ENCODE measurements at regions not wholly inside any gene's neighbourhood (a gene's known extent, or its start where the extent isn't known, plus 50 kb on each side); places are given as distances from the start of the nearest gene placed in this dataset.

GRCh38 chr1:4965346-4966075 is 311.1 kb downstream of the AJAP1 start:
- intact Hi-C loops (cut with DNase I): no loop called here
- TF ChIP-seq, protein P1, sequence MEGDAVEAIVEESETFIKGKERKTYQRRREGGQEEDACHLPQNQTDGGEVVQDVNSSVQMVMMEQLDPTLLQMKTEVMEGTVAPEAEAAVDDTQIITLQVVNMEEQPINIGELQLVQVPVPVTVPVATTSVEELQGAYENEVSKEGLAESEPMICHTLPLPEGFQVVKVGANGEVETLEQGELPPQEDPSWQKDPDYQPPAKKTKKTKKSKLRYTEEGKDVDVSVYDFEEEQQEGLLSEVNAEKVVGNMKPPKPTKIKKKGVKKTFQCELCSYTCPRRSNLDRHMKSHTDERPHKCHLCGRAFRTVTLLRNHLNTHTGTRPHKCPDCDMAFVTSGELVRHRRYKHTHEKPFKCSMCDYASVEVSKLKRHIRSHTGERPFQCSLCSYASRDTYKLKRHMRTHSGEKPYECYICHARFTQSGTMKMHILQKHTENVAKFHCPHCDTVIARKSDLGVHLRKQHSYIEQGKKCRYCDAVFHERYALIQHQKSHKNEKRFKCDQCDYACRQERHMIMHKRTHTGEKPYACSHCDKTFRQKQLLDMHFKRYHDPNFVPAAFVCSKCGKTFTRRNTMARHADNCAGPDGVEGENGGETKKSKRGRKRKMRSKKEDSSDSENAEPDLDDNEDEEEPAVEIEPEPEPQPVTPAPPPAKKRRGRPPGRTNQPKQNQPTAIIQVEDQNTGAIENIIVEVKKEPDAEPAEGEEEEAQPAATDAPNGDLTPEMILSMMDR (IDR thresholded peaks at IDR 0.05): no peak
- no peak for TF ChIP-seq POLR2A (IDR thresholded peaks at IDR 0.05)
- Histone ChIP-seq H3K4me1 (no peaks in the 10 kb centered on the region), H3K36me3 (replicated peaks in 1 of 2; ENCODE audit: insufficient read depth in 1 of 2, low read depth in 2 of 2) (no peaks in the 10 kb centered on the region), H3K9me3 (no peaks in the 10 kb centered on the region), H3K27ac (no peak overlapping the region), H3K4me3 (no peak overlapping the region), H3K27me3 (no peaks in the 10 kb centered on the region)
- WGBS, 2 donors: 23 to 34% methylated on average over 5 of the region's 5 CpGs
- ATAC-seq (no peak), DNase-seq (no peak)

DNA sequence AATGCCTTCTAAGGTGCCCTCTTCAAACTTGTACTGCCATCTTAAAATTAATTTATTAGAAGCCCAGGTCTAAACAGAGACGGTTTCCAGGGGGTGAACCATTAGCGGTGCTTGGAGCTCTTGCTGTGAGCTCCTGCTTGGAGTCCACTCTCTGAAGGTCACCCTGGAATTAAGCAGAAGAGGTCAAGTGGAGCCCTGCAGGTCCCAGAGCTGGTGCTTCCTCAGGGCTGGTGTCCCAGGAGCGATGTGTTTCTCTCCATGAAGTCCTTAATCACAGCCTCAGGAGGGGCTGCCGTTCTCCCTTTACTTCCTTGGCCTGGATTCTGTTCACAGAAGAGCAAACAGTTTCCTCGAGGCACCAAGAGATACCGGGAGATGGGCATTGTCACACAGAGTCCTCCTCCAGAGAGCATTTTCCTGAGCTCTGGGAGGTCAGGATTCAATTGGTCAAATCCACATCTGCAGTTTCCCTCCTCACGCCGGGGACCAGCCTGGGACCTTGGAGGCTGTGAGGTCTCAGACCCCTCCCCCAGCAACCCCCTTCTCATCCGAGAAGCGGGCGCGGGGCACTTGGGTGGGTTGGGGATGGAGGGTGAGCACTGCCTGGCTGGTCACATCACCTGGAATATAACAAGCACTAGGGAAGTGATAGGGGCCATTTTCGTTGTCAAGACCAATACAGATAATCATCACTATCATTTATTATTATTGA is 310.4 kb downstream of the AJAP1 start:
- H3K4me3 ChIP-seq: no peak overlapping the region
- H3K27me3 ChIP-seq: no peaks in the 10 kb centered on the region
- H3K27ac ChIP-seq: no peak overlapping the region
- H3K36me3 ChIP-seq (replicated peaks in 1 of 2; ENCODE audit: insufficient read depth in 1 of 2, low read depth in 2 of 2): no peaks in the 10 kb centered on the region
- ATAC-seq (no peak), DNase-seq (no peak)
- intact Hi-C loops (cut with DNase I): no loop called here
- H3K4me1 ChIP-seq: no peaks in the 10 kb centered on the region
- H3K9me3 ChIP-seq: no peaks in the 10 kb centered on the region
- 39 to 55% methylated on average over 10 to 13 of the region's 13 CpGs for WGBS, 2 donors
- TF ChIP-seq, protein P1 (IDR thresholded peaks at IDR 0.05): no peak
- no peak for TF ChIP-seq POLR2A (IDR thresholded peaks at IDR 0.05)

GRCh38 chr1:4963251-4963650 is 308.8 kb downstream of the AJAP1 start:
- no peak overlapping the region for H3K4me3 ChIP-seq
- H3K9me3 ChIP-seq: no peaks in the 10 kb centered on the region
- no peak overlapping the region for H3K27ac ChIP-seq
- no peaks in the 10 kb centered on the region for H3K4me1 ChIP-seq
- intact Hi-C loops (cut with DNase I): no loop called here
- DNase-seq (peak in 1 of 4 donors; percentile 20), ATAC-seq (no peak)
- H3K27me3 ChIP-seq: no peaks in the 10 kb centered on the region
- no peaks in the 10 kb centered on the region for H3K36me3 ChIP-seq (replicated peaks in 1 of 2; ENCODE audit: insufficient read depth in 1 of 2, low read depth in 2 of 2)
- TF ChIP-seq, protein P1 (IDR thresholded peaks at IDR 0.05): no peak
- 63% methylated on average over 6 to 8 of the region's 8 CpGs for WGBS, 2 donors

DNA sequence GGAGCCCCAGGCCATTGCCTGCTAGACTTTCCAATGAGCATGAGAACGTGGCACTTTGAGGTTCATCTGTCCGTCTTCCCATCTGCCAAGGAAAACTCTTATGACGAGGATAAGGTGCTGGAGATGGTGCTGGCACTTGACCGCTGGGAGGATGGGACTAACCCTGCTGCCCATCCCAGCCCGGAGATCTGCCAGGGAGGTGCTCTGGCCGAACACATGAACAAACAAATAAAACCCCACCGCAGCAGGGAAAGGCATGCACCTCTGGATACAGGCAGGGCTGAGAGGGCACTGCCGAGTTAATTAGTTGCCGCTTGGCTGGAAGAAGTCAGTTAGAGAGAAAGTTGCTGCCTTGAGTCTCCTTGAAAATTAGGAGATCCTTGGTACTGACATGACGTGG is 308.4 kb downstream of the AJAP1 start:
- TF ChIP-seq, protein P1 (IDR thresholded peaks at IDR 0.05): no peak
- TF ChIP-seq POLR2A (IDR thresholded peaks at IDR 0.05): no peak
- Histone ChIP-seq H3K9me3 (no peaks in the 10 kb centered on the region), H3K4me1 (no peaks in the 10 kb centered on the region), H3K36me3 (replicated peaks in 1 of 2; ENCODE audit: insufficient read depth in 1 of 2, low read depth in 2 of 2) (no peaks in the 10 kb centered on the region), H3K4me3 (no peak overlapping the region), H3K27ac (no peak overlapping the region), H3K27me3 (no peaks in the 10 kb centered on the region)
- DNase-seq (no peak), ATAC-seq (no peak)
- WGBS, 2 donors: 63 to 71% methylated on average over 10 of the region's 10 CpGs
- intact Hi-C loops (cut with DNase I): no loop called here

Measured in body of pancreas (tissue), 4 donors.